Naive thymus-derived CD8-positive, alpha-beta T cell (primary cell): ENCODE measurements at regions not wholly inside any gene's neighbourhood (a gene's known extent, or its start where the extent isn't known, plus 50 kb on each side); places are given as distances from the start of the nearest gene placed in this dataset.

ENCODE experiments used
- ATAC-seq, 2 donors: fragments of 150-1000 bp; cut with Tn5 transposase in 1 of 2; sonication (Bioruptor Pico), chemical (Tn5 transposase) in 1 of 2; 1 replicate in 1 of 2; 2 replicates in 1 of 2; pipeline ENCODE4 v1.10.0; 2021; ENCODE audit warnings: mild to moderate bottlenecking in 2 of 2, moderate library complexity in 2 of 2
- POLR2A ChIA-PET: fragments of 350-600 bp; sonication (Branson Sonifier 250); formaldehyde crosslinking; loops from one replicate; lab custom pipeline; 2021; ENCODE audit warnings: antibody characterized with exemption; lab: Charles Lee
- DNase-seq, 10 donors: peaks; one replicate each; pipeline versions ENCODE4 v3.0.0 to v3.0.0-alpha.2; 2020 to 2022
- H3K27ac Mint-ChIP-seq, 10 donors: one replicate each; pipeline ENCODE4 v1.8.0; 2020 to 2022; ENCODE audit warnings: mild to moderate bottlenecking in 10 of 10, mixed read lengths in 10 of 10, moderate library complexity in 4 of 10, inconsistent platforms in 1 of 10
- H3K27me3 Mint-ChIP-seq, 5 donors: one replicate each; pipeline ENCODE4 v1.8.0; 2021 to 2022; ENCODE audit warnings: mixed read lengths in 5 of 5
- H3K36me3 Mint-ChIP-seq, 3 donors: one replicate each; pipeline ENCODE4 v1.8.0; 2020 to 2022; ENCODE audit warnings: mixed read lengths in 3 of 3, mild to moderate bottlenecking in 2 of 3, inconsistent platforms in 1 of 3
- H3K4me1 Mint-ChIP-seq, 4 donors: one replicate each; pipeline ENCODE4 v1.8.0; 2021 to 2022; ENCODE audit warnings: mixed read lengths in 4 of 4
- H3K4me3 Mint-ChIP-seq, 10 donors: one replicate each; pipeline ENCODE4 v1.8.0; 2020 to 2022; ENCODE audit warnings: mild to moderate bottlenecking in 10 of 10, mixed read lengths in 10 of 10, moderate library complexity in 6 of 10, inconsistent platforms in 1 of 10
- H3K9me3 Mint-ChIP-seq, 9 donors: one replicate each; pipeline ENCODE4 v1.8.0; 2020 to 2022; ENCODE audit warnings: mixed read lengths in 9 of 9, mild to moderate bottlenecking in 3 of 9, inconsistent platforms in 1 of 9, moderate library complexity in 1 of 9

- DNase-seq, result no peak
- POLR2A ChIA-PET, result no interaction called here
- no peak for ATAC-seq
- peaks cover 0 to 6% (median 0%) of the 10 kb centered on the region in 5 donors for H3K27me3 Mint-ChIP-seq
- no peak overlapping the region for H3K4me3 Mint-ChIP-seq
- peaks cover 0 to 2% (median 0%) of the 10 kb centered on the region in 4 donors for H3K4me1 Mint-ChIP-seq
- H3K27ac Mint-ChIP-seq, result no peak overlapping the region
- no peaks in the 10 kb centered on the region for H3K36me3 Mint-ChIP-seq
- no peaks in the 10 kb centered on the region for H3K9me3 Mint-ChIP-seq
Measured at GRCh38 chr1:43011020-43011419, 52.4 kb upstream of the SLC2A1 start.

GRCh38 chr1:43009274-43009673 is 50.6 kb upstream of the SLC2A1 start:
- ATAC-seq (no peak), DNase-seq (no peak)
- H3K4me3 Mint-ChIP-seq, result no peak overlapping the region
- no peaks in the 10 kb centered on the region for H3K36me3 Mint-ChIP-seq
- H3K27ac Mint-ChIP-seq, result no peak overlapping the region
- H3K9me3 Mint-ChIP-seq, result no peaks in the 10 kb centered on the region
- POLR2A ChIA-PET, result no interaction called here
- no peaks in the 10 kb centered on the region for H3K4me1 Mint-ChIP-seq
- peaks cover 0 to 4% (median 0%) of the 10 kb centered on the region in 5 donors for H3K27me3 Mint-ChIP-seq

GRCh38 chr1:43008115-43009060 is 49.7 kb upstream of the SLC2A1 start:
- Mint-ChIP-seq H3K27ac (no peak overlapping the region), H3K36me3 (no peaks in the 10 kb centered on the region), H3K27me3 (peaks cover 0 to 4% (median 0%) of the 10 kb centered on the region in 5 donors), H3K4me1 (no peaks in the 10 kb centered on the region), H3K4me3 (no peak overlapping the region), H3K9me3 (no peaks in the 10 kb centered on the region)
- POLR2A ChIA-PET, result interaction anchor here (0.5 kb wide), 1 partner anchor 1663 kb away, joined by 3 read pairs; no protein-coding TSS in a partner anchor
- ATAC-seq (no peak), DNase-seq (no peak)
